Neural progenitor cell (in vitro differentiated cells): ENCODE measurements at regions not wholly inside any gene's neighbourhood (a gene's known extent, or its start where the extent isn't known, plus 50 kb on each side); places are given as distances from the start of the nearest gene placed in this dataset.
"Not testable (repeated sequence)": the region's sequence is repeated elsewhere in the genome, so short reads cannot be mapped to it uniquely, and the experiment has no call there.

Experiments
- DNase-seq: peaks from one replicate; pipeline ENCODE4 v3.0.0-alpha.2; 2016; ENCODE audit warnings: low spot score
- H2AFZ ChIP-seq: fragments of 200-600 bp; sonication (generic); replicated peaks from 2 replicates; pipeline ENCODE4 v1.6.1; 2016; ENCODE audit warnings: antibody characterized with exemption
- H3F3A ChIP-seq: fragments of 200-600 bp; sonication (generic); 2 replicates; pipeline ENCODE4 v1.6.1; 2016; ENCODE audit warnings: antibody characterized with exemption, low read depth
- H3K27ac ChIP-seq: fragments of 200-600 bp; sonication (generic); 2 replicates; pipeline ENCODE4 v1.5.1; 2016; ENCODE audit warnings: mild to moderate bottlenecking
- H3K27me3 ChIP-seq: fragments of 200-600 bp; sonication (generic); 2 replicates; pipeline ENCODE4 v1.6.1; 2016; ENCODE audit warnings: mild to moderate bottlenecking, moderate library complexity
- H3K36me3 ChIP-seq: fragments of 200-600 bp; sonication (generic); 2 replicates; pipeline ENCODE4 v1.5.1; 2016
- H3K4me1 ChIP-seq: fragments of 200-600 bp; sonication (generic); 2 replicates; pipeline ENCODE4 v1.6.1; 2016; ENCODE audit warnings: mixed run types
- H3K4me2 ChIP-seq: fragments of 200-600 bp; sonication (generic); 2 replicates; pipeline ENCODE4 v1.6.1; 2016
- H3K4me3 ChIP-seq: fragments of 200-600 bp; sonication (generic); 2 replicates; pipeline ENCODE4 v1.5.1; 2016
- H3K79me2 ChIP-seq: fragments of 200-600 bp; sonication (generic); 2 replicates; pipeline ENCODE4 v1.6.1; 2016; ENCODE audit warnings: low read depth
- H3K9ac ChIP-seq: fragments of 200-600 bp; sonication (generic); 2 replicates; pipeline ENCODE4 v1.6.1; 2016
- H3K9me3 ChIP-seq: fragments of 200-600 bp; sonication (generic); 2 replicates; pipeline ENCODE4 v1.5.1; 2016; ENCODE audit warnings: low read depth
- H4K20me1 ChIP-seq: fragments of 200-600 bp; sonication (generic); 2 replicates; pipeline ENCODE4 v1.6.1; 2016; ENCODE audit warnings: low read depth
- H3K27ac Mint-ChIP-seq: 3 replicates; pipeline ENCODE4 v1.8.0; 2021; ENCODE audit warnings: mixed read lengths
- H3K27me3 Mint-ChIP-seq: 2 replicates; pipeline ENCODE4 v1.8.0; 2022; ENCODE audit warnings: low read depth, mild to moderate bottlenecking, inconsistent platforms, moderate library complexity, mixed read lengths; ENCODE audit not compliant: insufficient read depth
- H3K36me3 Mint-ChIP-seq: 3 replicates; pipeline ENCODE4 v1.8.0; 2021; ENCODE audit warnings: mixed read lengths
- H3K4me1 Mint-ChIP-seq: 3 replicates; pipeline ENCODE4 v1.8.0; 2021; ENCODE audit warnings: mixed read lengths
- H3K4me3 Mint-ChIP-seq: 3 replicates; pipeline ENCODE4 v1.8.0; 2021; ENCODE audit warnings: mild to moderate bottlenecking, moderate library complexity, mixed read lengths
- H3K9me3 Mint-ChIP-seq: 3 replicates; pipeline ENCODE4 v1.8.0; 2020; ENCODE audit warnings: mixed read lengths
- EZH2 ChIP-seq: fragments of 200-600 bp; sonication (generic); IDR thresholded peaks from 2 replicates; pipeline ENCODE4 v1.6.1; 2017; ENCODE audit warnings: antibody characterized with exemption, mild to moderate bottlenecking, moderate library complexity
- EZH2phosphoT487 ChIP-seq: fragments of 200-600 bp; sonication (generic); IDR thresholded peaks from 2 replicates; pipeline ENCODE4 v1.6.1; 2017; ENCODE audit warnings: antibody characterized with exemption
- TF ChIP-seq, protein P1 (sequence below): fragments of 200-600 bp; sonication (generic); IDR thresholded peaks from 2 replicates; pipeline ENCODE4 v1.5.1; 2017; ENCODE audit warnings: antibody characterized with exemption, mild to moderate bottlenecking

DNA sequence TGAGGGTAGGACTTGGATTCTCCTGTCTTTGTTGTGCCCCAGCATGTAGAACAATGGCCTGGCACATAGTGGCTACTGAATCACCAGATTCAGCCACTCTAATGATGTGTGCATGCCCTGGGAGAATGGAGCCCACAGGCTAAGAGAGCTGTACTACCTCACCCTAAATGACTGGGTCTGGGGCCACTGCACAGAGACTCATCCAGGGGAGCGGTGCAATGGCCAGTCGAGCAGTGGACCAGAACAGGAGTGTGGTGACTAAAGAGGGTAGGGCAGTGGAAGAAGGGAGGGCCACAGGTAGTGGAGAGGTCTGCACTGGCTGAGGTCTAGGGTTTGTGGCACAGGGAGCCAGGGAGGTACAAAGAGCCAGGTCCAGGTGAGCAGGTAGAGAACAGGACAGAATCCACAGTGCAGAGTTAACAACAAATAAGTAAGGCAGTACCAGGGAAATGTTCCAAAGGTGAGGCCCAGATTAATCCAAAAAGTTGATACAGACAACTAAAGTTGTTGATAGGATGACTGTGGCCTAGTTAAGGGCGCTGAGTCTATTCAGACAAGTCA, 142.7 kb upstream of the ATP11B start:
- H3K4me3 Mint-ChIP-seq, result no peak overlapping the region
- no peak for DNase-seq
- no peaks in the 10 kb centered on the region for H3K36me3 Mint-ChIP-seq
- no peaks in the 10 kb centered on the region for H3K4me1 Mint-ChIP-seq
- Histone ChIP-seq H3K4me1 (no peaks in the 10 kb centered on the region), H2AFZ (no peak overlapping the region), H3K79me2 (no peaks in the 10 kb centered on the region), H3K36me3 (no peaks in the 10 kb centered on the region), H3K4me2 (no peak overlapping the region), H3K9me3 (no peaks in the 10 kb centered on the region), H3K27me3 (no peaks in the 10 kb centered on the region), H3K9ac (no peak overlapping the region), H3K4me3 (no peak overlapping the region), H4K20me1 (no peaks in the 10 kb centered on the region), H3K27ac (no peak overlapping the region), H3F3A (peaks cover 8% of the 10 kb centered on the region)
- no peak for TF ChIP-seq EZH2phosphoT487
- no peak for TF ChIP-seq EZH2
- TF ChIP-seq, protein P1, sequence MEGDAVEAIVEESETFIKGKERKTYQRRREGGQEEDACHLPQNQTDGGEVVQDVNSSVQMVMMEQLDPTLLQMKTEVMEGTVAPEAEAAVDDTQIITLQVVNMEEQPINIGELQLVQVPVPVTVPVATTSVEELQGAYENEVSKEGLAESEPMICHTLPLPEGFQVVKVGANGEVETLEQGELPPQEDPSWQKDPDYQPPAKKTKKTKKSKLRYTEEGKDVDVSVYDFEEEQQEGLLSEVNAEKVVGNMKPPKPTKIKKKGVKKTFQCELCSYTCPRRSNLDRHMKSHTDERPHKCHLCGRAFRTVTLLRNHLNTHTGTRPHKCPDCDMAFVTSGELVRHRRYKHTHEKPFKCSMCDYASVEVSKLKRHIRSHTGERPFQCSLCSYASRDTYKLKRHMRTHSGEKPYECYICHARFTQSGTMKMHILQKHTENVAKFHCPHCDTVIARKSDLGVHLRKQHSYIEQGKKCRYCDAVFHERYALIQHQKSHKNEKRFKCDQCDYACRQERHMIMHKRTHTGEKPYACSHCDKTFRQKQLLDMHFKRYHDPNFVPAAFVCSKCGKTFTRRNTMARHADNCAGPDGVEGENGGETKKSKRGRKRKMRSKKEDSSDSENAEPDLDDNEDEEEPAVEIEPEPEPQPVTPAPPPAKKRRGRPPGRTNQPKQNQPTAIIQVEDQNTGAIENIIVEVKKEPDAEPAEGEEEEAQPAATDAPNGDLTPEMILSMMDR, result no peak
- H3K9me3 Mint-ChIP-seq, result peaks cover 2% of the 10 kb centered on the region
- no peaks in the 10 kb centered on the region for H3K27me3 Mint-ChIP-seq
- H3K27ac Mint-ChIP-seq, result no peak overlapping the region

DNA sequence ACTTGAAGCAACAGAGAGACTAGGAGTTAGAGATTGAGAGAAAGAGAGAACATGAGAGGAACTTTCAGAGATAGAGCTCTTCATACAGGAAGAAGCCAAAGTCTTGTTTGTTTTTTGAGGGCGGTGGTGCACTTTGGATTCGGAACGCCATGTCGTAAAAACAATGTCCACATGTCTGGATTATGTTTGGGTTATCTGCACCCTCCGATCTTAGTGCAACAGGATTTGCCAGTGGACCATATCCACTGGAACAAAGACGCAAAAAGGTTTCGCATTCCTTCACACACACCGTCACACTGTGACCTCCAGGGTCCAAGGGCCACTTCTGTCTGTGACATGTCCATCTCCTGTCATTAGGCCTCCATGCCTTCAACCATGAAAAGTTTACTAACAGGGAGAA, 141.8 kb upstream of the ATP11B start:
- TF ChIP-seq EZH2 (no peak), EZH2phosphoT487 (no peak)
- TF ChIP-seq, protein P1, result no peak
- Mint-ChIP-seq H3K4me1 (no peaks in the 10 kb centered on the region), H3K27me3 (no peaks in the 10 kb centered on the region), H3K9me3 (peaks cover 4% of the 10 kb centered on the region), H3K36me3 (no peaks in the 10 kb centered on the region), H3K27ac (no peak overlapping the region), H3K4me3 (no peak overlapping the region)
- H3K27me3 ChIP-seq, result no peaks in the 10 kb centered on the region
- no peak overlapping the region for H3K4me3 ChIP-seq
- no peaks in the 10 kb centered on the region for H3K4me1 ChIP-seq
- H3F3A ChIP-seq, result peaks cover 8% of the 10 kb centered on the region
- H3K9me3 ChIP-seq, result no peaks in the 10 kb centered on the region
- no peaks in the 10 kb centered on the region for H3K36me3 ChIP-seq
- H3K4me2 ChIP-seq, result no peak overlapping the region
- H4K20me1 ChIP-seq, result no peaks in the 10 kb centered on the region
- no peak overlapping the region for H3K27ac ChIP-seq
- H3K79me2 ChIP-seq, result no peaks in the 10 kb centered on the region
- H3K9ac ChIP-seq, result no peak overlapping the region
- DNase-seq, result no peak
- no peak overlapping the region for H2AFZ ChIP-seq

DNA sequence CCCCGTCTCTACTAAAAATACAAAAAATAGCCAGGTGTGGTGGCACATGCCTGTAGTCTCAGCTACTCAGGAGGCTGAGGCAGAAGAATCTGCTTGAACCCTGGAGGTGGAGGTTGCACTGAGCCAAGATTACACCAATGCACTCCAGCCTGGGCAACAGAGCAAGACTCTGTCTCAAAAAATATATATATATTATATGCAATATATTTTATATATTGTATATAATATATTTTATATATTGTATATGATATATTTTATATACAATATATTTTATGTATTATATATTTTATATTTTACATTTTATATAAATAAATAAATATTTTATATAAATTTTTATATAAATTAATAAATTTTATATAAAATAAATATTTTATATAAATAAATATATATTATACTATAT, 140.2 kb upstream of the ATP11B start:
- peaks cover 17% of the 10 kb centered on the region for H3F3A ChIP-seq
- not testable (repeated sequence) for H3K4me2 ChIP-seq, H3K27me3 ChIP-seq, DNase-seq, H3K27ac ChIP-seq, H3K36me3 Mint-ChIP-seq, H4K20me1 ChIP-seq, H3K9me3 ChIP-seq, H3K4me3 Mint-ChIP-seq, H3K27ac Mint-ChIP-seq, H3K4me3 ChIP-seq, H3K4me1 Mint-ChIP-seq, H3K27me3 Mint-ChIP-seq, H3K36me3 ChIP-seq, H3K9me3 Mint-ChIP-seq, H2AFZ ChIP-seq, H3K9ac ChIP-seq, H3K79me2 ChIP-seq
- H3K4me1 ChIP-seq, result peaks cover 12% of the 10 kb centered on the region

DNA sequence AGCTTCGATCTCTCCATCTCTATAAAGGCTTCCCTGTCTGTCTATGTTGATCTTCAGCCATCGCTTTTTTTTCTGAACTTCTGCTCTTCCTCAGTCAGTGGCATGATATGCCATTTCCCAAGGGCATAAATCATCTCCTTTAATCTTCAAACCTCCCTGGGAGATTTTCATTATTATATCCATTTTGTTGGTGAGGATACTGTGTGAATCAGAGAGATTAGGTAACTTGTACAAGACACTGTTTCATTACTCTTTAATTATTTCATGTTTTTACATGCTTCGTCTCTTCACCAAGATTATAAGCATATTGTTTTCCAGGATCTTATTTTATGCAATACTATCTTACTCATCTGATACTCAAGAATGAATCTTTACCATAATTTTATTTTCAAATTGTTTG, 124.8 kb upstream of the ATP11B start:
- no peak overlapping the region for H3K9ac ChIP-seq
- H3K9me3 ChIP-seq, result no peaks in the 10 kb centered on the region
- no peak overlapping the region for H3K4me3 ChIP-seq
- TF ChIP-seq, protein P1, result no peak
- TF ChIP-seq EZH2 (no peak), EZH2phosphoT487 (no peak)
- H3K27ac ChIP-seq, result no peak overlapping the region
- Mint-ChIP-seq H3K36me3 (no peaks in the 10 kb centered on the region), H3K27me3 (peaks cover 2% of the 10 kb centered on the region), H3K9me3 (no peaks in the 10 kb centered on the region), H3K4me3 (no peak overlapping the region), H3K27ac (no peak overlapping the region), H3K4me1 (peaks cover 8% of the 10 kb centered on the region)
- no peaks in the 10 kb centered on the region for H3F3A ChIP-seq
- H3K79me2 ChIP-seq, result no peaks in the 10 kb centered on the region
- H3K4me2 ChIP-seq, result no peak overlapping the region
- H2AFZ ChIP-seq, result no peak overlapping the region
- H4K20me1 ChIP-seq, result no peaks in the 10 kb centered on the region
- peaks cover 8% of the 10 kb centered on the region for H3K4me1 ChIP-seq
- H3K27me3 ChIP-seq, result no peaks in the 10 kb centered on the region
- no peak for DNase-seq
- H3K36me3 ChIP-seq, result no peaks in the 10 kb centered on the region
